ENCODE measurements at regions not wholly inside any gene's neighbourhood (a gene's known extent, or its start where the extent isn't known, plus 50 kb on each side); places are given as distances from the start of the nearest gene placed in this dataset.
"Not testable (repeated sequence)": the region's sequence is repeated elsewhere in the genome, so short reads cannot be mapped to it uniquely, and the experiment has no call there.

GRCh38 chr22:25281675-25282345 is 62.4 kb downstream of the CRYBB2 start:
- Histone ChIP-seq H3K27me3 (ENCODE audit: control insufficient read depth, insufficient read depth, low read length, poor library complexity, severe bottlenecking) (peaks cover 57% of the 10 kb centered on the region), H3K9me3 (ENCODE audit: control insufficient read depth, low read length) (no peaks in the 10 kb centered on the region), H3K4me1 (ENCODE audit: control insufficient read depth, insufficient read depth, low read length) (no peaks in the 10 kb centered on the region), H3K27ac (ENCODE audit: insufficient read depth, low read depth, low read length, poor library complexity, severe bottlenecking) (no peak overlapping the region), H3K4me3 (ENCODE audit: insufficient read depth, low read depth, low read length) (peak overlapping the region; percentile 53), H3K36me3 (ENCODE audit: control insufficient read depth, insufficient read depth, low read length) (no peaks in the 10 kb centered on the region)
- WGBS, 2 experiments = 8 to 9% methylated on average over 26 of the region's 26 CpGs

- no peaks in the 10 kb centered on the region for H3K36me3 ChIP-seq (ENCODE audit: control insufficient read depth, insufficient read depth, low read length)
- H3K4me1 ChIP-seq (ENCODE audit: control insufficient read depth, insufficient read depth, low read length) = no peaks in the 10 kb centered on the region
- H3K27ac ChIP-seq (ENCODE audit: insufficient read depth, low read depth, low read length, poor library complexity, severe bottlenecking) = no peak overlapping the region
- H3K27me3 ChIP-seq (ENCODE audit: control insufficient read depth, insufficient read depth, low read length, poor library complexity, severe bottlenecking) = peaks cover 57% of the 10 kb centered on the region
- H3K4me3 ChIP-seq (ENCODE audit: insufficient read depth, low read depth, low read length) = peak overlapping the region; percentile 53
- H3K9me3 ChIP-seq (ENCODE audit: control insufficient read depth, low read length) = no peaks in the 10 kb centered on the region
- WGBS, 2 experiments = 1% methylated on average over 17 of the region's 17 CpGs
Measured at GRCh38 chr22:25282346-25282670, 62.9 kb downstream of the CRYBB2 start.

- no peaks in the 10 kb centered on the region for H3K4me1 ChIP-seq (ENCODE audit: control insufficient read depth, insufficient read depth, low read length)
- no peaks in the 10 kb centered on the region for H3K36me3 ChIP-seq (ENCODE audit: control insufficient read depth, insufficient read depth, low read length)
- H3K27me3 ChIP-seq (ENCODE audit: control insufficient read depth, insufficient read depth, low read length, poor library complexity, severe bottlenecking) = peaks cover 57% of the 10 kb centered on the region
- no peaks in the 10 kb centered on the region for H3K9me3 ChIP-seq (ENCODE audit: control insufficient read depth, low read length)
- H3K4me3 ChIP-seq (ENCODE audit: insufficient read depth, low read depth, low read length) = peak overlapping the region; percentile 53
- no peak overlapping the region for H3K27ac ChIP-seq (ENCODE audit: insufficient read depth, low read depth, low read length, poor library complexity, severe bottlenecking)
- WGBS, 2 experiments = 0 to 1% methylated on average over 91 of the region's 91 CpGs
Measured at GRCh38 chr22:25282671-25283561, 63.5 kb downstream of the CRYBB2 start.

- H3K27me3 ChIP-seq (ENCODE audit: control insufficient read depth, insufficient read depth, low read length, poor library complexity, severe bottlenecking) = peaks cover 18% of the 10 kb centered on the region
- not testable (repeated sequence) for H3K36me3 ChIP-seq (ENCODE audit: control insufficient read depth, insufficient read depth, low read length); H3K9me3 ChIP-seq (ENCODE audit: control insufficient read depth, low read length); H3K27ac ChIP-seq (ENCODE audit: insufficient read depth, low read depth, low read length, poor library complexity, severe bottlenecking); H3K4me1 ChIP-seq (ENCODE audit: control insufficient read depth, insufficient read depth, low read length); H3K4me3 ChIP-seq (ENCODE audit: insufficient read depth, low read depth, low read length)
- 76 to 81% methylated on average over 4 of the region's 5 CpGs for WGBS, 2 experiments
Measured at GRCh38 chr22:25288481-25288880, 69.0 kb downstream of the CRYBB2 start.

GRCh38 chr22:25301912-25302311 is 82.5 kb downstream of the CRYBB2 start:
- H3K4me1 ChIP-seq (ENCODE audit: control insufficient read depth, insufficient read depth, low read length); H3K36me3 ChIP-seq (ENCODE audit: control insufficient read depth, insufficient read depth, low read length); H3K27ac ChIP-seq (ENCODE audit: insufficient read depth, low read depth, low read length, poor library complexity, severe bottlenecking); H3K4me3 ChIP-seq (ENCODE audit: insufficient read depth, low read depth, low read length); H3K9me3 ChIP-seq (ENCODE audit: control insufficient read depth, low read length); H3K27me3 ChIP-seq (ENCODE audit: control insufficient read depth, insufficient read depth, low read length, poor library complexity, severe bottlenecking): not testable (repeated sequence)
- WGBS, 2 experiments = 84 to 98% methylated on average over 3 to 4 of the region's 4 CpGs

GRCh38 chr22:25309586-25309985 is 90.1 kb downstream of the CRYBB2 start:
- not testable (repeated sequence) for H3K27ac ChIP-seq (ENCODE audit: insufficient read depth, low read depth, low read length, poor library complexity, severe bottlenecking); H3K36me3 ChIP-seq (ENCODE audit: control insufficient read depth, insufficient read depth, low read length); H3K9me3 ChIP-seq (ENCODE audit: control insufficient read depth, low read length); H3K4me3 ChIP-seq (ENCODE audit: insufficient read depth, low read depth, low read length); H3K27me3 ChIP-seq (ENCODE audit: control insufficient read depth, insufficient read depth, low read length, poor library complexity, severe bottlenecking); H3K4me1 ChIP-seq (ENCODE audit: control insufficient read depth, insufficient read depth, low read length)
- WGBS, 2 experiments = 0% methylated on average over 1 of the region's 4 CpGs; no CpG with 5 or more reads in 1 of the 2 experiments

- H3K4me1 ChIP-seq (ENCODE audit: control insufficient read depth, insufficient read depth, low read length); H3K9me3 ChIP-seq (ENCODE audit: control insufficient read depth, low read length); H3K27ac ChIP-seq (ENCODE audit: insufficient read depth, low read depth, low read length, poor library complexity, severe bottlenecking); H3K36me3 ChIP-seq (ENCODE audit: control insufficient read depth, insufficient read depth, low read length); H3K4me3 ChIP-seq (ENCODE audit: insufficient read depth, low read depth, low read length); H3K27me3 ChIP-seq (ENCODE audit: control insufficient read depth, insufficient read depth, low read length, poor library complexity, severe bottlenecking): not testable (repeated sequence)
- 67 to 100% methylated on average over 1 of the region's 5 CpGs for WGBS, 2 experiments
Measured at GRCh38 chr22:25311924-25312323, 92.5 kb downstream of the CRYBB2 start.

GRCh38 chr22:25318081-25318823 is 98.8 kb downstream of the CRYBB2 start:
- Histone ChIP-seq H3K27ac (ENCODE audit: insufficient read depth, low read depth, low read length, poor library complexity, severe bottlenecking) (no peak overlapping the region), H3K4me1 (ENCODE audit: control insufficient read depth, insufficient read depth, low read length) (no peaks in the 10 kb centered on the region), H3K9me3 (ENCODE audit: control insufficient read depth, low read length) (no peaks in the 10 kb centered on the region), H3K27me3 (ENCODE audit: control insufficient read depth, insufficient read depth, low read length, poor library complexity, severe bottlenecking) (no peaks in the 10 kb centered on the region), H3K36me3 (ENCODE audit: control insufficient read depth, insufficient read depth, low read length) (no peaks in the 10 kb centered on the region), H3K4me3 (ENCODE audit: insufficient read depth, low read depth, low read length) (no peak overlapping the region)
- WGBS, 2 experiments = 86 to 88% methylated on average over 15 of the region's 15 CpGs

- Histone ChIP-seq H3K4me1 (ENCODE audit: control insufficient read depth, insufficient read depth, low read length) (no peaks in the 10 kb centered on the region), H3K27me3 (ENCODE audit: control insufficient read depth, insufficient read depth, low read length, poor library complexity, severe bottlenecking) (no peaks in the 10 kb centered on the region), H3K27ac (ENCODE audit: insufficient read depth, low read depth, low read length, poor library complexity, severe bottlenecking) (no peak overlapping the region), H3K9me3 (ENCODE audit: control insufficient read depth, low read length) (no peaks in the 10 kb centered on the region), H3K36me3 (ENCODE audit: control insufficient read depth, insufficient read depth, low read length) (no peaks in the 10 kb centered on the region), H3K4me3 (ENCODE audit: insufficient read depth, low read depth, low read length) (no peak overlapping the region)
- 84 to 85% methylated on average over 15 of the region's 17 CpGs for WGBS, 2 experiments
Measured at GRCh38 chr22:25327018-25327755, 107.7 kb downstream of the CRYBB2 start.
